Epithelial cell of proximal tubule (primary cell): ENCODE measurements at regions not wholly inside any gene's neighbourhood (a gene's known extent, or its start where the extent isn't known, plus 50 kb on each side); places are given as distances from the start of the nearest gene placed in this dataset.

Experiments used
- DNase-seq: peaks from one replicate; pipeline ENCODE4 v3.0.0-alpha.2; 2011; ENCODE audit warnings: low read depth
- H3K4me3 ChIP-seq: 2 replicates; pipeline ENCODE4 v1.5.1; 2011; ENCODE audit warnings: low read depth, mild to moderate bottlenecking, low read length
- CTCF ChIP-seq: conservative IDR thresholded peaks from 2 replicates; pipeline ENCODE4 v1.5.1; 2012; ENCODE audit warnings: low read depth, mild to moderate bottlenecking, low read length

DNA sequence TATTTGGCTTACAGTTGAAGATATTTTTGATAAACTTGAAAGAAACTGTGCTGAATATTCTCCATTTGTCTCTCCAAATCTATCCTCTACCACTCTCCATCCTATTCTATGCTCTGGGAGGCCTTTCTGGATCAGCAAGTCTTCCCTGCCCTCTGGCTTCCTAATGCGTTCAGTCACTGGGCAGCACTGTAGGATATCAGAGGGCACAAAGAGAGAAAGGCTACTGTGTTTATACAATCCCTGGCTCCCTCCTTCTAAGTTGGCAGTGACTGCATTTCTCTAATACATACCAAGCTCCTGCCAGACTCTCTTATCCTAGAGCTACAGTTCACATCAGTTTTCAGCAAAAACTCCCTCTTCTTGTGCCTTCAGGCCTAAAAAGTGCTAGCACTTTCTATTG, 102.1 kb upstream of the FHIT start:
- no peak overlapping the region for H3K4me3 ChIP-seq
- no peak for TF ChIP-seq CTCF
- DNase-seq, result no peak

DNA sequence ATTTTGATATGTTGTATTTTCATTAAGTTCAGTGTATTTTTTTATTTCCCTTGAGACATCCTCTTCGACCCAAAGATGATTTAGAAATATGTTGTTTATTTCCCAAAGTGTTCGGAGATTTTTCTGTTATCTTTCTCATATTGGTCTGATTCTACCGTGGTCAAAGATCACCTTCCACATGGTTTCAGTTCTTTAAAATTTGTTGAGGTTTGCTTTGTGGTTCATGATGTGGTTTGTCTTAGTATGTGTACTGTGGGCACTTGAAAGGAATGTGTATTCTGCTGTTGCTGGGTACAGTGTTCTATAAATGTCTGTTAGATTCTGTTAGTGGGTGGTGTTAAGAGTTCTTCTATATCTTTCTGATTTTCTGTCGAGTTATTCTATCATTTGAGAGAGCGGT, 103.4 kb upstream of the FHIT start:
- no peak for TF ChIP-seq CTCF
- no peak overlapping the region for H3K4me3 ChIP-seq
- DNase-seq, result no peak

- DNase-seq, result no peak
- no peak for TF ChIP-seq CTCF
Measured at GRCh38 chr3:61356685-61357084, 105.4 kb upstream of the FHIT start.

DNA sequence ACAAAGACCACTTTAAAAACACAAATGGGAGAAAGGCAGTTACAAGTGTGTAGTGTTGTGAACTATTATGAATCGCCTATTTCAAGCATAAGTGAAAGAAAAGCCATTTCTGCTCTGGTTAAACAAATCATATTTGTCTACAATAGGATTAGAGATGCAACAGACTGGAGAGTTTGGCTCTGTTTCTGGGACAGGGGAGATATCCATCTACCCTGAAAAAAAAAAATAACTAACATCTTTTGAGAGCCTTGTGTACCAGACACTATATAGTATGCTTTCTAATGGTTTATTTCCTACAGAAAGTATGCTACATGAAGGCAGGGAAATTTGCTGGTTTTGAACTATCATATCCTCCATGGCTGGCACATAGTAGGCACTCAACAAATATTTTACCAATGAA, 106.7 kb upstream of the FHIT start:
- no peak for TF ChIP-seq CTCF
- no peak for DNase-seq
- no peak overlapping the region for H3K4me3 ChIP-seq

More at GRCh38 chr3:61356685-61357084, 105.4 kb upstream of the FHIT start:
- no peak overlapping the region for H3K4me3 ChIP-seq

DNA sequence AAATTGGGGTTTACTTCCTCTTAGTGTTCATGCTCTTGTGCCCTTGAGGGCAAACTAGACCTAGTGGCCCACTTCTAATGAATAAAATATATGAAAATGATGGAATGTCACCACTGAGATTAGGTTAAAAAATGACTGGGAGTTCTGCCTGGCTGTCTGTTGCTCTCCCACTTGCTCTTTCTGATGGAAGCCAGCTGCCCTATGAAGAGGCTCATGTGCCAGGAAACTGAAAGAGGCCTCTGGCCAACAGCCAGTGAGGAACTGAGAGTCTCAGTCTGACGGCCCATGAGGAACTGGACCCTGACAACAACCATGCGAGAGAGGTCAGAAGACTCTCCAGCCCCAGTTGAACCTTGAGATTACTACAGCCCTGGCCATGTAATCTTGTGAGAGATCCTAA, 107.1 kb upstream of the FHIT start:
- no peak for DNase-seq
- H3K4me3 ChIP-seq, result no peak overlapping the region
- TF ChIP-seq CTCF, result no peak

DNA sequence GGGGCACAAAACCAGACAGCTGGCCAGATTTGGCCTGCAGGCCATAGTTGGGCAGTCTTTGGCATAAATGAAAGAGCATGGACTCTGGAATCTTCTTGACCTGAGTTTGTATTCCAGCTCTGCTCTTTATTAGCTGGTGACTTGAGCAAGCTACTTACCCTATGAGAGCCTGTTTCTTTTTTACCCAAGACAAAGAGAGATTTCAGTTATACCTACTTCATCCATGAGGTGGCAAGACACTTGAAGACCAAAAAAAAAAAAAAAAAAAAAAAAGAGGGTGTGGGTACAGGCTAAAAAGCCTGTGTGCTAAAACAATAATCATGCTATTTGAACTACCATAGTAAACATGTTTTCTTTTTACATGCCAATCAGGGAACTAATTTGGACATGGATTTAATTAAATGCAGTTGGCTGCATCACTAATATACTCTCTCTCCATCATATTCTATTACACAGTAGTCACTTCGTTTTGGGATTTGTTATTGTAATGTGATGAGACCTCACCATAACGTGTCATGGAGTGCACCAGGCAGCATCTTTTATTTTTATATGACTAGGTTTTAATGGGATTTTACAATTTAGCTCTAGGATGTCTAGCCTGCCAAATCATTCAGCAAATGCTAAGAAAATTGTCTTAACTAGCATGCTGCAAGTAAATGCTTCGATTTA, 109.2 kb upstream of the FHIT start:
- no peak overlapping the region for H3K4me3 ChIP-seq
- no peak for TF ChIP-seq CTCF
- no peak for DNase-seq

DNA sequence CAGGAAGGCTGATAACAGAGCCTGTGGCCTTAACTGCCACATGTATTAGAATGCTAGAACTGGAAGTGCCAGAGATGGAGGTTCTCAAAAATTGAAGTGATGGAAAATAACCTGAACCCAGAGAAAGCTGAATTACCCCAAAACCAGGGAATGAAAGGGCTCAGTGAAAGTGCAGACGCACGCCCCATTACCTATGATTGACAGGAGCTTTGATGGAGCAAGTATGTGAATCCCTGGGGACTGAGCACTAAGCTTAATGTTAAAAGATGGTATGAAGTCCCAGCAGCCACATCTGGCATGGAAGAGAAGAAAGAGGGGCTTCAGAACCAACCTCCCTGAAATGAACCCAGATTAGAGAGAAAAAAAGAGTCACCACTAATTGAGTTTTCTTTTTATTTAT, 118.4 kb upstream of the FHIT start:
- TF ChIP-seq CTCF, result no peak
- DNase-seq, result no peak
- H3K4me3 ChIP-seq, result no peak overlapping the region
